Effector memory CD4-positive, alpha-beta T cell (primary cell): ENCODE measurements at regions not wholly inside any gene's neighbourhood (a gene's known extent, or its start where the extent isn't known, plus 50 kb on each side); places are given as distances from the start of the nearest gene placed in this dataset.
"Not testable (repeated sequence)": the region's sequence is repeated elsewhere in the genome, so short reads cannot be mapped to it uniquely, and the experiment has no call there.

Experiments used
- DNase-seq, 3 donors: peaks; one replicate each; pipeline ENCODE4 v3.0.0-alpha.2; 2020
- H3K27ac ChIP-seq: 2 replicates; pipeline ENCODE4 v1.7.0; 2013; ENCODE audit warnings: mild to moderate bottlenecking, low read length, moderate library complexity; ENCODE audit not compliant: insufficient read depth, poor library complexity, severe bottlenecking
- H3K27me3 ChIP-seq: replicated peaks from 2 replicates; pipeline ENCODE4 v1.7.0; 2013; ENCODE audit warnings: mild to moderate bottlenecking, low read length; ENCODE audit not compliant: insufficient read depth, control insufficient read depth, poor library complexity, severe bottlenecking
- H3K36me3 ChIP-seq: 2 replicates; pipeline ENCODE4 v1.7.0; 2013; ENCODE audit warnings: mild to moderate bottlenecking, low read length, moderate library complexity; ENCODE audit not compliant: control insufficient read depth, insufficient read depth
- H3K4me1 ChIP-seq: 2 replicates; pipeline ENCODE4 v1.7.0; 2013; ENCODE audit warnings: low read length, mild to moderate bottlenecking; ENCODE audit not compliant: control insufficient read depth, insufficient read depth, poor library complexity, severe bottlenecking
- H3K4me3 ChIP-seq: 2 replicates; pipeline ENCODE4 v1.7.0; 2013; ENCODE audit warnings: low read length, low read depth, mild to moderate bottlenecking; ENCODE audit not compliant: insufficient read depth, poor library complexity, severe bottlenecking
- H3K9me3 ChIP-seq: 2 replicates; pipeline ENCODE4 v1.7.0; 2013; ENCODE audit warnings: mild to moderate bottlenecking, low read length, moderate library complexity; ENCODE audit not compliant: control insufficient read depth

DNA sequence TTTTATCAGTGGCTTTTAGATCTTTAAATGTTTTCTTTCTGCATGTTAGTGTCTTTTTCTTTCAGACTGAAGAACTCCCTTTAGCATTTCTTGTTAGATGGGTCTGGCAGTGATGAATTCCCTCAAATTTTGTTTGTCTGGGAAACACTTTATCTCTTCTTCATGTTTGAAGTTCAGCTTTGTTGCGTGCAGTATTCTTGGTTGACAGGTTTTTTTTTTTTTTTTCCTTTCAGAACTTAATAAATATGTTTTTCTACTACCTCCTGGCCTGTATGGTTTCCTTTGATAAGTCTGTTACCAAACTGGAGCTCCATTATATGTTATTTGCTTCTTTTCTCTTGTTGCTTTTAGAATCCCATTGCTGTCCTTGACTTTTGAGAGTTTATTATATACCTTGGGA is 89.8 kb upstream of the ACKR3 start:
- no peak overlapping the region for H3K4me3 ChIP-seq
- no peaks in the 10 kb centered on the region for H3K27me3 ChIP-seq
- no peaks in the 10 kb centered on the region for H3K4me1 ChIP-seq
- H3K27ac ChIP-seq, result no peak overlapping the region
- DNase-seq, result no peak
- peaks cover 4% of the 10 kb centered on the region for H3K9me3 ChIP-seq
- H3K36me3 ChIP-seq, result no peaks in the 10 kb centered on the region

DNA sequence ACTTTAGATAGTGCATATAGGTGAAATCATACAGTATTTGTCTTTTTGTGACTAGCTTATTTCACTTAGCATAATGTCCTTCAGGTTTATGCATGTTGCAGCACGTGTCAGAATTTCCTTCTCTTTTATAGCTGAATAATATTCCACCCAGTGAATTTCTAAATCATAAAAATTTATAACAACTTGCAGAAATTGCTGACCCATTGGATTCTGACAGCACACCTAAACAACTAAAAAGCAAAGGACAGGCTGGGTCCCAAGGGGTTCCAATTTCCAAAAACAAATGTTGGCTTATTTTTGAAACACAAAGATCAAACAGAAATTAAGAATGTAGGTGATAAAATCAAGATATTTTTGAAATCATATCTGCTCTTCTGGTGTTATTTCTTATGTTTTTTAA is 86.5 kb upstream of the ACKR3 start:
- no peaks in the 10 kb centered on the region for H3K4me1 ChIP-seq
- DNase-seq, result no peak

GRCh38 chr2:236485519-236485918 is 84.1 kb upstream of the ACKR3 start:
- DNase-seq, result no peak
- Histone ChIP-seq H3K27me3 (no peaks in the 10 kb centered on the region), H3K4me1 (no peaks in the 10 kb centered on the region), H3K4me3 (no peak overlapping the region), H3K27ac (no peak overlapping the region), H3K9me3 (no peaks in the 10 kb centered on the region), H3K36me3 (no peaks in the 10 kb centered on the region)

More for the DNA sequence above, 86.5 kb upstream of the ACKR3 start:
- Histone ChIP-seq H3K27ac (no peak overlapping the region), H3K27me3 (no peaks in the 10 kb centered on the region), H3K36me3 (no peaks in the 10 kb centered on the region), H3K4me3 (no peak overlapping the region), H3K9me3 (peaks cover 4% of the 10 kb centered on the region)

DNA sequence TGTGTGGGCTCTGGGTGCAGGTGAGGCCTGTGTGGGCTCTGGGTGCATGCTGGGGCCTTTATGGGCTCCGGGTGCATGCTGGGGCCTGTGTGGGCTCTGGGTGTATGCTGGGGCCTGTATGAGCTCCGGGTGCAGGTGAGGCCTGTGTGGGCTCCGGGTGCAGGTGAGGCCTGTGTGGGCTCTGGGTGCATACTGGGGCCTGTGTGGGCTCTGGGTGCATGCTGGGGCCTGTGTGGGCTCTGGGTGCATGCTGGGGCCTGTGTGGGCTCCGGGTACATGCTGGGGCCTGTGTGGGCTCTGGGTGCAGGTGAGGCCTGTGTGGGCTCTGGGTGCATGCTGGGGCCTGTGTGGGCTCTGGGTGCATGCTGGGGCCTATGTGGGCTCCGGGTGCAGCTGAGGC is 80.5 kb upstream of the ACKR3 start:
- not testable (repeated sequence) for H3K4me1 ChIP-seq, H3K27me3 ChIP-seq, DNase-seq, H3K9me3 ChIP-seq, H3K4me3 ChIP-seq, H3K36me3 ChIP-seq, H3K27ac ChIP-seq

DNA sequence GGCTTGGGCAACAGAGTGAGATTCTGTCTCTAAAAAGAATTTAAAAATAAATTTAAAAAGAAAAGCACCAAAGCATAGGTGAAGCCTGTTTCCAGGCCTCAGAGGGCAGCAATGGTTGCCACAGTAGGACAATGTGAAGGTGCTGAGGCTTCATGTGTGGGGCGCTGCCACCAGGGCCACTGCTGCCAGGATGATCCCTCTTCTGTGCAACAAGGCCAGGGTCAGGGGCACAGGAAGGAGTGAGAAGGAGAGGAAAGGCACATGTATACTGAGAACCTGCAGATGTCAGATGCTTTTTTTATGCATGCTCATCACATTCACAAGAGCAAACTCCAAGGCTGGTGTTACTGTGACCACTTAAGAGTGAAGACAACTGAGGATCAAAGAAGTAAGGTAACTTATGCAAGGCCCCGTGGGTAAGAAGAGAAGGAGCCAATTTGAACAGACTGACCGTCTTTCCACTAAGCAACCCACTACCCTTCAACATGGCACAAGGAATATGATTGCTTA is 79.7 kb upstream of the ACKR3 start:
- DNase-seq, result no peak
- H3K4me1 ChIP-seq, result no peaks in the 10 kb centered on the region
- H3K27ac ChIP-seq, result no peak overlapping the region
- no peaks in the 10 kb centered on the region for H3K27me3 ChIP-seq
- no peaks in the 10 kb centered on the region for H3K9me3 ChIP-seq
- no peaks in the 10 kb centered on the region for H3K36me3 ChIP-seq
- no peak overlapping the region for H3K4me3 ChIP-seq

- no peak for DNase-seq
- Histone ChIP-seq H3K9me3 (no peaks in the 10 kb centered on the region), H3K27me3 (no peaks in the 10 kb centered on the region), H3K4me1 (no peaks in the 10 kb centered on the region), H3K36me3 (no peaks in the 10 kb centered on the region), H3K27ac (no peak overlapping the region), H3K4me3 (no peak overlapping the region)
Observed at GRCh38 chr2:236496340-236496739, 73.3 kb upstream of the ACKR3 start.

- Histone ChIP-seq H3K4me3 (no peak overlapping the region), H3K4me1 (no peaks in the 10 kb centered on the region), H3K9me3 (no peaks in the 10 kb centered on the region), H3K27ac (no peak overlapping the region), H3K36me3 (no peaks in the 10 kb centered on the region), H3K27me3 (no peaks in the 10 kb centered on the region)
- no peak for DNase-seq
Observed at GRCh38 chr2:236498369-236498768, 71.3 kb upstream of the ACKR3 start.

- H3K4me1 ChIP-seq, result no peaks in the 10 kb centered on the region
- no peak for DNase-seq
- H3K4me3 ChIP-seq, result no peak overlapping the region
- H3K27me3 ChIP-seq, result no peaks in the 10 kb centered on the region
- no peaks in the 10 kb centered on the region for H3K9me3 ChIP-seq
- H3K36me3 ChIP-seq, result no peaks in the 10 kb centered on the region
- H3K27ac ChIP-seq, result no peak overlapping the region
Observed at GRCh38 chr2:236499691-236500578, 69.7 kb upstream of the ACKR3 start.

GRCh38 chr2:236501026-236501425 is 68.6 kb upstream of the ACKR3 start:
- no peaks in the 10 kb centered on the region for H3K27me3 ChIP-seq
- no peak overlapping the region for H3K27ac ChIP-seq
- no peak overlapping the region for H3K4me3 ChIP-seq
- no peaks in the 10 kb centered on the region for H3K9me3 ChIP-seq
- no peaks in the 10 kb centered on the region for H3K4me1 ChIP-seq
- no peak for DNase-seq
- H3K36me3 ChIP-seq, result no peaks in the 10 kb centered on the region

DNA sequence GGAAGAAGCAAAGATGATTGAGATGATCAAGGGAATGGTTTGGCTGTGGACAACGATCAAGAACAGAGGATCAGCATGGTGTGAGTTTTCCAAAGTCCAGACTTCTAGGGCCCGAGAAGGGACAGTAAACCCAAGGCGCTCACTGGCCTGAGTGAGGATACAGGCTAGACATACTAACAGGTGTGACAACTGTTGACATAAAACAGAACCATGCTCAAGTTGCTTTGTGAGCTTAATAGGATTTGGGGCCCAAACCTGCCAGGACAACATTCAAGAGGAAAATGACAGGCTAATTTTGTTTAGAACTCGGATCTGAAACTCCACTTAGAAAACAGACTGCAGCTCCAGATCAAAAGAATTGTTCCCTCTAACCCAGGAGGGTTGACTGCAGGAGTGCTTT is 68.1 kb upstream of the ACKR3 start:
- DNase-seq, result no peak
- no peaks in the 10 kb centered on the region for H3K36me3 ChIP-seq
- no peak overlapping the region for H3K27ac ChIP-seq
- H3K27me3 ChIP-seq, result no peaks in the 10 kb centered on the region
- no peak overlapping the region for H3K4me3 ChIP-seq
- H3K9me3 ChIP-seq, result no peaks in the 10 kb centered on the region
- no peaks in the 10 kb centered on the region for H3K4me1 ChIP-seq
